CD4-positive, alpha-beta T cell treated with Interferon alpha-2 for 1 hour (primary cell): ENCODE measurements at regions not wholly inside any gene's neighbourhood (a gene's known extent, or its start where the extent isn't known, plus 50 kb on each side); places are given as distances from the start of the nearest gene placed in this dataset.
A peak's percentile ranks its signal among the peaks of the same experiment; 100 is the strongest.
"Not testable (repeated sequence)": the region's sequence is repeated elsewhere in the genome, so short reads cannot be mapped to it uniquely, and the experiment has no call there.

Experiments
- DNase-seq, 2 donors: peaks; one replicate each; pipeline ENCODE4 v3.0.0-alpha.2; 2020 to 2022

GRCh38 chr15:22241451-22241850, 161.1 kb downstream of the OR4M2 start:
- DNase-seq: no peak

DNA sequence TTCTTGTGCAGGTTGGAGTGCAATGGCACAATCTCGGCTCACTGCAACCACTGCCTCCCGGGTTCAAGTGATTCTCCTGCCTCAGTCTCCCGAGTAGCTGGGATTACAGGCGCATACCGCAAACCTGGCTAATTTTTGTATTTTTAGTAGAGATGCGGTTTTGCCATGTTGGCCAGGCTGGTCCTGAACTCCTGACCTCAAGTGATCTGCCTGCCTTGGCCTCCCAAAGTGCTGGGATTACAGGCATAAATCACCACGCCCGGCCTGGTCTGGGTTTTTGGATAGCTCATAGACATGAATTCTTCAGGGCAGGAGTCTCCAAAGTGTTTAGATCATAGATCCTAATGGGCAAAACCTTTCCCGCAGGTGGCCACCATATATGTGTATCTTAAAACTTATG, 162.0 kb downstream of the OR4M2 start:
- not testable (repeated sequence) for DNase-seq

DNA sequence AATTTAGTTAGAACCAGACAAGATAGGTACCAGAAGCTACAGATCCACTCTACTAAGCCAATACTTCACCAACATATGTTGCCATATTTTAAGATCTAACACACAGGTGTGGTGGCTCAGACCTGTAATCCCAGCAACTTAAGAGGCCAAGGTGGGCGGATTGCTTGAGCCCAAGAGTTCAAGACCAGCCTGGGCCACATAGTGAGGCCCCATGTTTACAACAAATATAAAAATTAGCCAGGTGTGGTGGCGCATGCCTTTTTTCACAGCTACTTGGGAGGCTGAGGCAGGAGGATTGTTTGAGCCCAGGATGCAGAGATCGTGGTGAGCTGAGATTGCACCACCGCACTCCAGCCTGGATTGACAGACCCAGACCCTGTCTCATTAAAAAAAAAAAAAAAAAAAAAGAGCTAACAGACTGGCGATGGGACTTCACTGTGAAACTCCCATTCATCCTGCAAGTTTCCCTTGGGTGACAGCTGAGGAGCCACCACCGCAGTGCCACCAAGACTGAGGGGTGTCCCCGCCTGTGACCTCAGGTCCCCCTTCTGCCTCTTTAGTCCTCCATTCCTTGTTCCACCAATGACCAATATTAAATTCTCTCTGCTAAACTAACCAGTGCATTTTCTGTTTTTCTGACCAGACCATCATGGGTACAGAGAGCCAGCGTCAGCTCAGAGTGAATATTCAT, 163.3 kb downstream of the OR4M2 start:
- DNase-seq: no peak

DNA sequence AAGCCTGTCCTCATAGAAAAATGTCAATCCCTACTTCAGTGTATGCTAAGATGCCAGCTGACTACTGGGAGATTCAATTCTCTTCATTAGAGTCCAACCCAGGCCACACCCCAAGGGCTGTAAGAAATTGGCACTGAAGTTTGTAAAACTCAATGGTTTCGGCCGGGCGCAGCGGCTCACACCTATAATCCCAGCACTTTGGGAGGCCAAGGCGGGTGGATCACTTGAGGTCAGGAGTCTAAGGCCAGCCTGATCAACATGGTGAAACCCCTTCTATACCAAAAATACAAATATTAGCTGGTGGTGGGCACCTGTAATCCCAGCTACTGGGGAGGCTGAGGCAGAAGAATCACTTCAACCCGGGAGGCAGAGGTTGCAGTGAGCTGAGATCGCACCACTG, 169.2 kb downstream of the OR4M2 start:
- DNase-seq: not testable (repeated sequence)

DNA sequence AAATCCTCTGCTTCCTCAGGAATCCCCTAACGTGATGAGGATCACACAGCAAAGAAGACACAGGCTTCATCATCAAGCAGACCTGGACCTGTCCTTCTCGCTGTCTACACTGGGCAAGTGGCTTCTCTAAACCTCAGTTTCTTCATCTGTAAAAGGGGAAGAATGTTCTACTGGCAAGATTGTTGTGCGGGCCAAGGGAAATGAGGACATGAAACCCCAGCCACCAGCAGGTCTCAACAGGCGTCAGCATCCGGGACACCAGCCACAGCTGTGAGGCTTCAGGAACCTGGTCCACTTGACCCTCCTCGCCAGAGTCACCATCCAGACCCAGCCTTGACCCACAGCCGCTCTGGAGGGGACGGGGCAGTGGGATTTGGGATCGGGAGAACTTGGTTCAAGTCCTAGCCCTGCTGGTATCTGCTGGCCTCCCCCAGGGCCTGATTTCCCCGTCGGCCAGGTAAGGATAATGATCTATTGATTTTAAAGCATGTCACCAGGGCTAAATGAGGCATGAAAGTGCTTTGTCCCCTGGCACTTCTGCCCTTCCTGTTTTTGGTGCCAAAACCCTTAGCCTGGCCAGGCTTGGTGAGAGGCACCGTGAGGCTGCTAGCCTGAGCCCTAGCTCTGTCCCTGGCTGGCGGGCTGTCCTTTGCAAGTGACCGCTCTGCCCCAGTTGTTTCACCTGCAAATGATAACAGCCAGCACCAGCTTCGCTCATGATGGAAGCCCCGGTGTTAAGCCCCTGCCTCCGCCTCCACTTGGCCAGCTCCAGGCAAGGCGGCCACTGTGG, 170.4 kb downstream of the OR4M2 start:
- DNase-seq: not testable (repeated sequence)

GRCh38 chr15:22251422-22251821, 171.1 kb downstream of the OR4M2 start:
- no peak for DNase-seq

DNA sequence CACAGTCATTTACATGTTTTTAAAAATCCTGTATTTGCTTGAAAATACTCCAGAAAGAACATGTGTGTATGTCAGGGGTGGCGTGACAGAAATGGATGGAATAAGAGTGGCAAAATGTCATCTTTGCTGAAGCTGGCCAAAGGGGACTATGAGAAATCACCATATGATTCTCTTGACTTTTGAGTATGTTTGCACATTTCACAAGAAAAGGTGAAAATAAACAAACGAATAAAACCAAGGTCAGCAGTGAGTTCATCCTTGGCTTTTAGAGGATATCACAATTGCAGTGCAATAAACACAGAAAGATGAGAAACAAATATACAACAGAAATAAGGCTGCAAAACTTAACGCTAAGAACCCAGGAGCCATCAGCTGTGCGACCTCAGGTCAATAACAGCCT, 171.7 kb downstream of the OR4M2 start:
- DNase-seq: not testable (repeated sequence)

GRCh38 chr15:22252521-22252920, 172.2 kb downstream of the OR4M2 start:
- DNase-seq: not testable (repeated sequence)

- not testable (repeated sequence) for DNase-seq
These were observed 172.8 kb downstream of the OR4M2 start for GRCh38 chr15:22253002-22253675.

- DNase-seq: peak; percentile 32 to 50
These were observed 173.5 kb downstream of the OR4M2 start for GRCh38 chr15:22253676-22254408.

- peak in 1 of 2 donors; percentile 40 for DNase-seq
These were observed 174.2 kb downstream of the OR4M2 start for GRCh38 chr15:22254409-22255045.

DNA sequence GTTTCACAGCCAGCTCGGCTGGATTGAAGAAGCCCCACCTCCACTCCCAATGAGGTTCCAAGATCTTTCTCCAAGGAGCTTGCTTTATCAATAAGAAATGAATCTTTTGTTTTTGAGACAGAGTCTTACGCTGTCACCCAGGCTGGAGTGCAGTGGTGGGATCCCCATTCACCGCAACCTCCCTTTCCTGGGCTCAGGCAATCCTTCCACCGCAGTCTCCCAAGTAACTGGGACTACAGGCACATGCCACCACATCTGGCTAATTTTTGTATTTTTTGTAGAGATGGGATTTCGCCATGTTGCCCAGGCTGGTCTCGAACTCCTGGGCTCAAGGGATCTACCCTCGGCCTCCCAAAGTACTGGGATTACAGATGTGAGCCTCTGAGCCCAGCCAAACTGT, 175.3 kb downstream of the OR4M2 start:
- not testable (repeated sequence) for DNase-seq

GRCh38 chr15:22256389-22257046, 176.2 kb downstream of the OR4M2 start:
- DNase-seq: not testable (repeated sequence)

- no peak for DNase-seq
These were observed 177.0 kb downstream of the OR4M2 start for GRCh38 chr15:22257047-22258008.

DNA sequence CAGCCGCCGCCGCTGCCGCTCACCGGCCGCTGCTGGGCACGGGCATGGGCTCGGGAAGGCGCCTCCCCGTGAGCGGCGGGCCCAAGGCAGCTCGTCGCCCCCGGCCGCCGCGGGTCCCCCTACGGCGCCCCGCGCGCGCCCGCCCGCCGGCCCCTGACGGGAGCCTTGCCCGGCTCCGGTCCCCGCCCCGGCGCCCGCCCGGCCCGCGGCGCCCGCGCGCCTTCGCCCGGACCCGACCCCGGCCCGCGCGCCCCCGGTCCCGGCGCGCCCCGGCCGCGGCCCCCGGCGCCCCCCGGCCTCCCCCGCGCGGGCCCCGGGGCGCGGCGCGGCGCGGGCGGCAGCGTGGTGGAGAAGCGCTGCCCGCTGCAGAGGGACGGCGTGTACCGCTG, 177.7 kb downstream of the OR4M2 start:
- DNase-seq: no peak

DNA sequence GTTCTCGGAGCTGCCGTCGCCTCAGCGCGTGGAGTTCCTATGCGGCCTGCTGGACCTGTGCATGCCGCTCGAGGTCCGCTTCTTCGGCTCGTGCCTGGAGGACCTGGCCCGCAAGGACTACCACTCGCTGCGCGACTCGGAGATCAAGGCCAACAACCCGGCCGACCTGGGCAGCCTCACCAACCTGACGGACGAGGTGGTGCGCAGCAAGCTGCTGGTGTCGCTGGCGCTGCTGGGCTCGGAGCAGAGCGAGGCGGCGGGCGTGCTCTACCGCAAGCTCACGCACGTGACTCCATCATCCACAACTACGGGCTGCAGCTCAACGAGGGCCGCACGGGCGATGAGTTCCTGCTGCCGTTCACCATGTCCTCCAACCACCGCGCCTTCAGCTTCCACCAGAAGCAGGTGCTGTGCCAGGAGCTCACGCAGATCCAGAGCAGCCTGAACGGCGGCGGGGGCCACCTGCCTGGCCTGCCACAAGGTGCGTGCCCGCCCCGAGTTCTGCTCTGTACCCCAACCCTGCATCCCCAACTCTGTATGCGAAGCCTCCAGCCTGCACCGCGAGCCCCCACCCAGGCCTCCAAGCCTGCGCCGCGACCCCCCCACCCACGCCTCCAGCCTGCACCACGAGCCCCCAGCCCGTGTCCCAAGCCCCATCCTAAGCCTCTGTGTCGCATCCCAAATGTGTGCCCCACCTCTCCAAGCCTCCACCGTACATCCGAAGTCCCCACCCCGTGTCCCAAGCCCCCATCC, 178.2 kb downstream of the OR4M2 start:
- no peak for DNase-seq

DNA sequence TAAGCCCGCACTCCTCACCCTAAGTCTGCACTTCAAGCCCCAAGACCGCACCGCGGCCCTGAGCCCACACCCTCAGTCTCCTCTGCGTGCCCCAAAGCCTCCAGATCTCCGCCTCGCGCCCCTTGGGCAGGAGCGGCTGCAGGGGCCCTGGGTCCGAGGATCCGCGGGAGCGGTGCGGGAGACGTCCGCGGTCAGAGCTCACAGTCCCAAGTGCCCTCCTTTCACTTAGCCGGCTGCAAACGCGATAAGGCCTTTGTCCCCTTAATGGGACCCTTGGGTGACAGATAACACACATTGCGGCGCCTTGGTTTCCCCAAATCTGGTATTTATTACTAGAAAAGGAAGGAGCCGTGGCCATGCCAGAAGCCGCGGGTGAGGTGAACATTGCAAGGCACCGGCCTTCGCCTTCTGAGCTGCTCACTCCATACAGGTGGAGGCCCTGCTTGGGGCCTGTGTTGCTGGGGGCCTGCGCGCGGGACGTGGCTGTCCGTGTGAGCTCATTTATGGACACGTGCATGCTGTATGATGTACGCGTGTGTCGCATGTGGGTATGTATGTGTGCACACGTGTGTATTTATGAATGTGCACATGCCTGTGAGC, 178.9 kb downstream of the OR4M2 start:
- DNase-seq: not testable (repeated sequence)

DNA sequence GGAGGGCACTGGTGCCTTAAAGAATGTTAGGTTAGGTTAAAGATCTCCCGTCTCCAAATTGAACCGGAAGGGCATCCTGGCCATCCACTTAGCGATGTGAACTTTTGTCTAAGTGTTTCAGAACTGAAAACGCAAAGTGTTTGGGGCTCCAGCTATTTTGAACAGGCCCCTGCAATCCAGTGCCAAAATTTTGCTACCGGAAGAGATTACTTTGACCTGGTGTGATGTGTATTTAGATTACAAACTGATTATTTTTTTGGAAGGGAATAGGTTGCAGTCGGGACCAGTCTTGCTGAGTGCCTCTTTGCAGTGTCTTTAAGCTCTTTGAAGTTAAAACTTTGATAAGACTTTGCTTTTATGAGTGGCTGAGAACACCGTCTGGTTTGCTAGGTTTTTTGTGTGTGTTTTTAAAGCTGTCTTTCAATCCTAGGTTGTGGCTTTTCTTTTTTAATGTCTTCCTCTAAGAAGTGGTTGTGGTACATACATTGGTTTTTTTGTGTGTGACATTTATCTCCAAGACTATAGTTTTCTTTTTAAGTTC, 179.6 kb downstream of the OR4M2 start:
- DNase-seq: no peak

GRCh38 chr15:22262613-22263020, 182.3 kb downstream of the OR4M2 start:
- peak; percentile 24 to 76 for DNase-seq
